Activated naive CD8-positive, alpha-beta T cell (primary cell): ENCODE measurements at regions not wholly inside any gene's neighbourhood (a gene's known extent, or its start where the extent isn't known, plus 50 kb on each side); places are given as distances from the start of the nearest gene placed in this dataset.
A peak's percentile ranks its signal among the peaks of the same experiment; 100 is the strongest.
"Not testable (repeated sequence)": the region's sequence is repeated elsewhere in the genome, so short reads cannot be mapped to it uniquely, and the experiment has no call there.

Experiments
- H3K27ac Mint-ChIP-seq: one replicate; pipeline ENCODE4 v1.8.0; 2021; ENCODE audit warnings: mixed read lengths
- H3K27me3 Mint-ChIP-seq: one replicate; pipeline ENCODE4 v1.8.0; 2021; ENCODE audit warnings: mixed read lengths
- H3K36me3 Mint-ChIP-seq: one replicate; pipeline ENCODE4 v1.8.0; 2021; ENCODE audit warnings: mixed read lengths
- H3K4me1 Mint-ChIP-seq: one replicate; pipeline ENCODE4 v1.8.0; 2021; ENCODE audit warnings: low read depth, mixed read lengths
- H3K4me3 Mint-ChIP-seq: one replicate; pipeline ENCODE4 v1.8.0; 2021; ENCODE audit warnings: mild to moderate bottlenecking, mixed read lengths
- H3K9me3 Mint-ChIP-seq: one replicate; pipeline ENCODE4 v1.8.0; 2021; ENCODE audit warnings: low read depth, mixed read lengths

GRCh38 chr21:34004013-34004938 is 69.1 kb upstream of the MRPS6 start:
- Mint-ChIP-seq H3K36me3 (peaks cover 8% of the 10 kb centered on the region), H3K4me1 (peaks cover 12% of the 10 kb centered on the region), H3K4me3 (no peak overlapping the region), H3K27ac (no peak overlapping the region), H3K27me3 (no peaks in the 10 kb centered on the region), H3K9me3 (no peaks in the 10 kb centered on the region)

- no peaks in the 10 kb centered on the region for H3K27me3 Mint-ChIP-seq
- H3K27ac Mint-ChIP-seq = no peak overlapping the region
- peaks cover 13% of the 10 kb centered on the region for H3K4me1 Mint-ChIP-seq
- H3K36me3 Mint-ChIP-seq = peaks cover 6% of the 10 kb centered on the region
- H3K4me3 Mint-ChIP-seq = no peak overlapping the region
- no peaks in the 10 kb centered on the region for H3K9me3 Mint-ChIP-seq
Observed at GRCh38 chr21:34003428-34003827, 70.0 kb upstream of the MRPS6 start.

- Mint-ChIP-seq H3K36me3 (peaks cover 6% of the 10 kb centered on the region), H3K9me3 (peaks cover 5% of the 10 kb centered on the region), H3K27ac (no peak overlapping the region), H3K4me1 (peaks cover 20% of the 10 kb centered on the region), H3K27me3 (no peaks in the 10 kb centered on the region), H3K4me3 (no peak overlapping the region)
Observed at GRCh38 chr21:34000375-34000774, 73.0 kb upstream of the MRPS6 start.

- H3K36me3 Mint-ChIP-seq = peaks cover 6% of the 10 kb centered on the region
- H3K4me3 Mint-ChIP-seq = peak overlapping the region; percentile 13
- H3K9me3 Mint-ChIP-seq = peaks cover 5% of the 10 kb centered on the region
- peaks cover 24% of the 10 kb centered on the region for H3K4me1 Mint-ChIP-seq
- H3K27me3 Mint-ChIP-seq = no peaks in the 10 kb centered on the region
- H3K27ac Mint-ChIP-seq = peak overlapping the region; percentile 41
Observed at GRCh38 chr21:33998809-33999208, 74.6 kb upstream of the MRPS6 start.

- H3K27ac Mint-ChIP-seq = no peak overlapping the region
- H3K36me3 Mint-ChIP-seq = peaks cover 3% of the 10 kb centered on the region
Observed at GRCh38 chr21:33998402-33998801, 75.0 kb upstream of the MRPS6 start.

GRCh38 chr21:33997436-33997835 is 75.9 kb upstream of the MRPS6 start:
- no peaks in the 10 kb centered on the region for H3K36me3 Mint-ChIP-seq
- no peaks in the 10 kb centered on the region for H3K27me3 Mint-ChIP-seq
- peaks cover 5% of the 10 kb centered on the region for H3K9me3 Mint-ChIP-seq
- H3K4me3 Mint-ChIP-seq = no peak overlapping the region
- H3K27ac Mint-ChIP-seq = no peak overlapping the region
- H3K4me1 Mint-ChIP-seq = peaks cover 29% of the 10 kb centered on the region

More at GRCh38 chr21:33998402-33998801, 75.0 kb upstream of the MRPS6 start:
- Mint-ChIP-seq H3K9me3 (peaks cover 5% of the 10 kb centered on the region), H3K27me3 (no peaks in the 10 kb centered on the region), H3K4me3 (no peak overlapping the region), H3K4me1 (peaks cover 28% of the 10 kb centered on the region)

- Mint-ChIP-seq H3K36me3 (peaks cover 2% of the 10 kb centered on the region), H3K9me3 (peaks cover 5% of the 10 kb centered on the region), H3K4me1 (peaks cover 24% of the 10 kb centered on the region), H3K4me3 (no peak overlapping the region), H3K27me3 (no peaks in the 10 kb centered on the region), H3K27ac (no peak overlapping the region)
Observed at GRCh38 chr21:33994373-33994772, 78.8 kb upstream of the ATP5PO start.

- Mint-ChIP-seq H3K4me3 (no peak overlapping the region), H3K4me1 (peaks cover 18% of the 10 kb centered on the region), H3K27ac (no peak overlapping the region), H3K36me3 (peaks cover 2% of the 10 kb centered on the region), H3K9me3 (peaks cover 5% of the 10 kb centered on the region), H3K27me3 (no peaks in the 10 kb centered on the region)
Observed at GRCh38 chr21:33993286-33994231, 78.0 kb upstream of the ATP5PO start.

GRCh38 chr21:33992412-33992811 is 76.8 kb upstream of the ATP5PO start:
- H3K4me1 Mint-ChIP-seq, H3K27ac Mint-ChIP-seq, H3K9me3 Mint-ChIP-seq, H3K27me3 Mint-ChIP-seq, H3K4me3 Mint-ChIP-seq, H3K36me3 Mint-ChIP-seq: not testable (repeated sequence)

- H3K36me3 Mint-ChIP-seq = peaks cover 2% of the 10 kb centered on the region
- no peak overlapping the region for H3K27ac Mint-ChIP-seq
- H3K9me3 Mint-ChIP-seq = no peaks in the 10 kb centered on the region
- H3K4me3 Mint-ChIP-seq = no peak overlapping the region
- H3K27me3 Mint-ChIP-seq = no peaks in the 10 kb centered on the region
- peaks cover 18% of the 10 kb centered on the region for H3K4me1 Mint-ChIP-seq
Observed at GRCh38 chr21:33991133-33991532, 75.5 kb upstream of the ATP5PO start.

- peaks cover 4% of the 10 kb centered on the region for H3K36me3 Mint-ChIP-seq
- no peaks in the 10 kb centered on the region for H3K27me3 Mint-ChIP-seq
- peaks cover 30% of the 10 kb centered on the region for H3K4me1 Mint-ChIP-seq
- no peaks in the 10 kb centered on the region for H3K9me3 Mint-ChIP-seq
- no peak overlapping the region for H3K27ac Mint-ChIP-seq
- H3K4me3 Mint-ChIP-seq = no peak overlapping the region
Observed at GRCh38 chr21:33989440-33989839, 73.8 kb upstream of the ATP5PO start.

- Mint-ChIP-seq H3K4me3 (no peak overlapping the region), H3K27ac (no peak overlapping the region), H3K27me3 (no peaks in the 10 kb centered on the region), H3K36me3 (peaks cover 4% of the 10 kb centered on the region), H3K9me3 (no peaks in the 10 kb centered on the region), H3K4me1 (peaks cover 23% of the 10 kb centered on the region)
Observed at GRCh38 chr21:33988237-33989017, 72.8 kb upstream of the ATP5PO start.

GRCh38 chr21:33987461-33987860 is 71.9 kb upstream of the ATP5PO start:
- Mint-ChIP-seq H3K27ac (no peak overlapping the region), H3K27me3 (no peaks in the 10 kb centered on the region), H3K4me1 (peaks cover 23% of the 10 kb centered on the region), H3K4me3 (no peak overlapping the region), H3K9me3 (no peaks in the 10 kb centered on the region), H3K36me3 (peaks cover 4% of the 10 kb centered on the region)
